ENCODE measurements at regions not wholly inside any gene's neighbourhood (a gene's known extent, or its start where the extent isn't known, plus 50 kb on each side); places are given as distances from the start of the nearest gene placed in this dataset.
"Not testable (repeated sequence)": the region's sequence is repeated elsewhere in the genome, so short reads cannot be mapped to it uniquely, and the experiment has no call there.

GRCh38 chr4:170248029-170248428 is 158.3 kb upstream of the AADAT start:
- no peak for DNase-seq

- no peak for DNase-seq
Observed at GRCh38 chr4:170247596-170247995, 157.8 kb upstream of the AADAT start.

- no peak for DNase-seq
Observed at GRCh38 chr4:170243662-170244288, 154.0 kb upstream of the AADAT start.

GRCh38 chr4:170242471-170242870 is 152.7 kb upstream of the AADAT start:
- no peak for DNase-seq

- DNase-seq, result no peak
Observed at GRCh38 chr4:170234800-170235199, 145.0 kb upstream of the AADAT start.

GRCh38 chr4:170231377-170231776 is 141.6 kb upstream of the AADAT start:
- DNase-seq, result no peak

- DNase-seq, result no peak
Observed at GRCh38 chr4:170230242-170230641, 140.5 kb upstream of the AADAT start.

GRCh38 chr4:170229006-170229405 is 139.2 kb upstream of the AADAT start:
- no peak for DNase-seq

- no peak for DNase-seq
Observed at GRCh38 chr4:170227928-170228327, 138.2 kb upstream of the AADAT start.

- DNase-seq, result no peak
Observed at GRCh38 chr4:170226288-170226687, 136.5 kb upstream of the AADAT start.

GRCh38 chr4:170214731-170215130 is 125.0 kb upstream of the AADAT start:
- no peak for DNase-seq

- DNase-seq, result no peak
Observed at GRCh38 chr4:170214101-170214500, 124.3 kb upstream of the AADAT start.

- no peak for DNase-seq
Observed at GRCh38 chr4:170202721-170203120, 113.0 kb upstream of the AADAT start.

- DNase-seq, result no peak
Observed at GRCh38 chr4:170198747-170199146, 109.0 kb upstream of the AADAT start.

GRCh38 chr4:170194794-170195193 is 105.0 kb upstream of the AADAT start:
- not testable (repeated sequence) for DNase-seq

GRCh38 chr4:170193496-170193895 is 103.7 kb upstream of the AADAT start:
- DNase-seq, result no peak

GRCh38 chr4:170190265-170190664 is 100.5 kb upstream of the AADAT start:
- DNase-seq, result no peak

GRCh38 chr4:170170861-170171260 is 81.1 kb upstream of the AADAT start:
- no peak for DNase-seq

- no peak for DNase-seq
Observed at GRCh38 chr4:170169699-170170098, 79.9 kb upstream of the AADAT start.

- no peak for DNase-seq
Observed at GRCh38 chr4:170167678-170168077, 77.9 kb upstream of the AADAT start.

- not testable (repeated sequence) for DNase-seq
Observed at GRCh38 chr4:170166193-170166592, 76.4 kb upstream of the AADAT start.

GRCh38 chr4:170162416-170162815 is 72.7 kb upstream of the AADAT start:
- DNase-seq, result no peak

GRCh38 chr4:170157670-170158069 is 67.9 kb upstream of the AADAT start:
- DNase-seq, result no peak

GRCh38 chr4:170145120-170145519 is 55.4 kb upstream of the AADAT start:
- no peak for DNase-seq

- DNase-seq, result no peak
Observed at GRCh38 chr4:170139764-170140163, 50.0 kb upstream of the AADAT start.
